ENCODE measurements at regions not wholly inside any gene's neighbourhood (a gene's known extent, or its start where the extent isn't known, plus 50 kb on each side); places are given as distances from the start of the nearest gene placed in this dataset.
A peak's percentile ranks its signal among the peaks of the same experiment; 100 is the strongest.
"Not testable (repeated sequence)": the region's sequence is repeated elsewhere in the genome, so short reads cannot be mapped to it uniquely, and the experiment has no call there.

- Histone ChIP-seq H3K27ac (no peak overlapping the region), H3K4me3 (no peak overlapping the region), H3K9ac (ENCODE audit: low read depth in 2 of 2, low read length in 2 of 2) (no peak overlapping the region), H3K27me3 (no peaks in the 10 kb centered on the region), H3K36me3 (no peaks in the 10 kb centered on the region), H3K9me3 (no peaks in the 10 kb centered on the region), H3K4me1 (no peaks in the 10 kb centered on the region)
- no peak for DNase-seq
- no peak for TF ChIP-seq CTCF (IDR thresholded peaks at IDR 0.05)
- intact Hi-C loops (cut with DNase I): no loop called here
Measured at GRCh38 chr18:21979759-21980158, 189.6 kb upstream of the GATA6 start.

DNA sequence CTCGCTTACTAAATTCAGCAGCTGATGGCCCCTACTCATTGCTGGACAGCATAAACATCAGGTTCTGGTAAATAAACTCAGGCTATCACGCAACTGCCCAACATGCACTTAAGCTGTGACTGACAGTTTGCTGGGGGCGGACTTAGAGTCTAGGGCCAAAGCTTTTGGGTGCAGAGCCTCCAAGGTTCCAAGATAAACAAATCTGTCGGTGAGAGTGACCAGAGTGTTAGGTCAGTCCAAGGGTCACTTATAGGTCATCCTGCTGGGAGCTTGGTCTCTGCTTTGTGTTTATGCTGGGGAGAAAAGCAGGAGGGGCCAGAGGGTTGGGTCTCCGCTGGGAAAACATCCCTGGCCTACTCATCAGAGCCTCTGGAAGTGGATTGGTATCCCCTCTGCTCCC is 188.6 kb upstream of the GATA6 start:
- no peak overlapping the region for H3K27ac ChIP-seq

DNA sequence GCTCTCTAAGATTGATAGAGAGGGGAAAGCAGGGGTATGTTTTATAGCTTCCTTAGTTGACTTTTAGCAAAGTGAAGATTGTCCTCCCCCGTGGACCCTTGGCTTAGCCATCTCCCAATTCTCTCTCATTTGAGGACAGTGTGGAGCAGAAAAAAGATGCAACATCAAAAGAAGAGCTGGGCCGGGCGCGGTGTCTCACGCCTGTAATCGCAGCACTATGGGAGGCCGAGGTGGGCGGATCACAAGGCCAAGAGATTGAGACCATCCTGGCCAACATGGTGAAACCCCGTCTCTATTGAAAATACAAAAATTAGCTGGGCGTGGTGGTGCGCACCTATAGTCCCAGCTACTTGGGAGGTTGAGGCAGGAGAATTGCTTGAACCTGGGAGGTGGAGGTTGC is 187.9 kb upstream of the GATA6 start:
- H3K36me3 ChIP-seq; H3K4me3 ChIP-seq; H3K4me1 ChIP-seq; DNase-seq; H3K27ac ChIP-seq; intact Hi-C loops (cut with DNase I); H3K9ac ChIP-seq (ENCODE audit: low read depth in 2 of 2, low read length in 2 of 2); H3K9me3 ChIP-seq; H3K27me3 ChIP-seq: not testable (repeated sequence)

More for the DNA sequence above, 188.6 kb upstream of the GATA6 start:
- no peak for DNase-seq
- no peak for TF ChIP-seq CTCF (IDR thresholded peaks at IDR 0.05)
- no peak overlapping the region for H3K4me3 ChIP-seq
- intact Hi-C loops (cut with DNase I): no loop called here
- H3K4me1 ChIP-seq: no peaks in the 10 kb centered on the region
- H3K9ac ChIP-seq (ENCODE audit: low read depth in 2 of 2, low read length in 2 of 2): no peak overlapping the region
- no peaks in the 10 kb centered on the region for H3K36me3 ChIP-seq
- no peaks in the 10 kb centered on the region for H3K27me3 ChIP-seq
- H3K9me3 ChIP-seq: no peaks in the 10 kb centered on the region

DNA sequence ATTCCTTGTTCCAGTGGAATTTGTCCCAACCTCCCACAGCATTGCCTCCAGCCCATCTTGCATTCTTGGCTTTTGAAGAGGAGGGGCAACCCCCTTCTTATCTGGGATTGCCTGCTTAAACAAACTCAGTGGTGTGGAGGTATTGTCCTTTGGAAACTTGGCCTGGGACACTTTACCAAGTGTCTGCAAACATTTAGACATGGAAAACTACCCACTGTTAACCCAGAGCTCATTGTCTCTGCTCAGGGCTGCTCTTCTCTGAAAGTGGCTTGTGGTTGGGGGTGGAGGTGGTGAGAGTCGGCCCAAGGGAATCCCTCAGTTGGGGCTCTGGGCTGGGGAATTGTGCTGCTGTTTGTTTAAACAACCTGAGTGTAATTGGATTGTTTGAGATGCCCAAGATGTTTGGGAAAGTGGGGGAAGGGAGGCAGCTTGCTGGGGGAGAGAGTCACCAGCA is 178.3 kb upstream of the GATA6 start:
- intact Hi-C loops (cut with DNase I): no loop called here
- no peaks in the 10 kb centered on the region for H3K36me3 ChIP-seq
- H3K27ac ChIP-seq: no peak overlapping the region
- no peaks in the 10 kb centered on the region for H3K27me3 ChIP-seq
- TF ChIP-seq CTCF (IDR thresholded peaks at IDR 0.05): no peak
- no peaks in the 10 kb centered on the region for H3K9me3 ChIP-seq
- no peak overlapping the region for H3K4me3 ChIP-seq
- no peak overlapping the region for H3K9ac ChIP-seq (ENCODE audit: low read depth in 2 of 2, low read length in 2 of 2)
- no peaks in the 10 kb centered on the region for H3K4me1 ChIP-seq
- no peak for DNase-seq

GRCh38 chr18:21991886-21992285 is 177.5 kb upstream of the GATA6 start:
- Histone ChIP-seq H3K9ac (ENCODE audit: low read depth in 2 of 2, low read length in 2 of 2) (no peak overlapping the region), H3K27me3 (no peaks in the 10 kb centered on the region), H3K27ac (no peak overlapping the region), H3K4me1 (peaks cover 3% of the 10 kb centered on the region), H3K4me3 (no peak overlapping the region), H3K9me3 (no peaks in the 10 kb centered on the region), H3K36me3 (no peaks in the 10 kb centered on the region)
- TF ChIP-seq CTCF (IDR thresholded peaks at IDR 0.05): no peak
- intact Hi-C loops (cut with DNase I): no loop called here
- DNase-seq: no peak

DNA sequence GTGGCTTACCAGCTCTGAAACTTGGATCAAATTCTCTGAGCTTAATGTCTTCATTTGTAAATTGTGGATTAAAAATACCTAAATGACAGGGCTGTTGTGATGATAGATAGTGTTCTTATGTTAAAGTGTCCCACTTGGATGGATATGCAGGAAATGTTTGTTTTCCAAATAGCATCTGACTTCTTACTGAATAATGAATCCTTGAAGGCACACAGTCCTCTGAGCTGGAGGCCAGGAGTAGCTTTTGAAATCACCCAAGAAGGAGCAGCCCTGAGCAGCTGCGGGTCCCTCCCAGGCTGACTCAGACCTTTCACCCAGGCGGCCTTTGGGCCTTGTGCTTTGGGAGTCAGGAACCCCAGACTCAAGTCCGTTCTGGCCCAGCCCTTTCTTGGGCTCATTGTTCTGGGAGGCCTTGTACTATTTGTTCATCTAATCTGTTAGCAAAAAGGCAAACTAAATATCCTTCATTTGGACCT is 173.0 kb upstream of the GATA6 start:
- TF ChIP-seq CTCF (IDR thresholded peaks at IDR 0.05): no peak
- Histone ChIP-seq H3K4me3 (no peak overlapping the region), H3K27me3 (no peaks in the 10 kb centered on the region), H3K9ac (ENCODE audit: low read depth in 2 of 2, low read length in 2 of 2) (peak overlapping the region in 1 of 2 donors; percentile 9), H3K4me1 (peaks cover 9% of the 10 kb centered on the region), H3K27ac (no peak overlapping the region), H3K9me3 (no peaks in the 10 kb centered on the region), H3K36me3 (no peaks in the 10 kb centered on the region)
- intact Hi-C loops (cut with DNase I): loop anchor here (5.0 kb wide), 1 partner anchor 171 kb away; the partner anchor contains the start of gene GATA6
- DNase-seq: peak; percentile 57

Measured in colonic mucosa (tissue), 4 donors.